ENCODE measurements at regions not wholly inside any gene's neighbourhood (a gene's known extent, or its start where the extent isn't known, plus 50 kb on each side); places are given as distances from the start of the nearest gene placed in this dataset.
"Not testable (repeated sequence)": the region's sequence is repeated elsewhere in the genome, so short reads cannot be mapped to it uniquely, and the experiment has no call there.

- no peak for DNase-seq (ENCODE audit: low read depth)
These were observed 50.2 kb upstream of the TP53I11 start for GRCh38 chr11:45000918-45001317.

DNA sequence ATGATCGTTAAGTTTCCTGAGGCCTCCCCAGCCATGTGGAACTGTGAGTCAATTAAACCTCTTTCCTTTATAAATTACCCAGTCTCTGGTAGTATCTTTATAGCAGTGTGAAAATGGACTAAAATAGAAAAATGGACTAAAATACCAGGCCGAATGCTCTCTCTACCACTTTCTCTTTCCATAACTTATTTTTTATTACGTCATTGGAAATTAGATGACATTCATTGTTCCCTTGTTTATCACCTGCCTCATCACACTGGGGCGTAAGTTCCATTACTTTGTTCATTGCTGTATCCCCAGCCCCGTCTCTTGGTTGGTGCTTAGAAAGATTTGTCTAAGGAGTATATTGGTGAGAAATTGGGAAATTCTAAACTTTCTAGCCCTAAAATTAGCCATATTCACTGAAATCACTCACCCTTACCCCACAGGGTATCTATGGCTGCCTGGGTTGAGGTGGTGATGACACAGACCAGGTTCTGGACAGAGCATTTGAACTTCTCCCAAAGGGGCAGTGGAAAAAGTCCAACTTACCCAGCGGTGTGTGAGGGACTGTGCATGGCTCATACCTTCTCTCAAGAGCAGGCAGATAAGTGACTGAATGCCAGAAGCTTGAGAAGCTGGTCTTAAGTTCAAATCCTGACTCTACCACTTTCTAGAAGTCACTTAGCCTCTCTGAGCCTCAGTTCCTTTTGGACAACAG lies 50.9 kb upstream of the TP53I11 start:
- no peak for DNase-seq (ENCODE audit: low read depth)

DNA sequence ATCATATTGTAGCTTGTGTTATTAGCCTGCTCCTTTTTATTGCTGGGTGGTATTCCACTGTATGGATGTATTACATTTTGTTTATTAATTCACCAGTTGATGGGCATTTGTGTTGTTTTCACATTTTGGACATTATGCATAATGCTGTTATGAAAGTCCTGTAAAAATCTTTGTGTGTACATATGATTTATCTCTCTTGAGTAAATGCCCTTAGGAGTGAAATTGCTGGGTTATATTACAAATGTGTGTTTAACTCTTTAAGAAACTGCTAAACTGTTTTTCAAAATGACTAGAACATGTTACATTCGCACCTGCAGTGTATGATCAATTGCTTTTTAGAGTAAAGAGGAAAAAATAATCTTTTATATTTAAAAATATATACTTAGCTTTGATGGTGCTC lies 54.4 kb upstream of the TP53I11 start:
- DNase-seq (ENCODE audit: low read depth): no peak

GRCh38 chr11:45007011-45007410 lies 56.3 kb upstream of the TP53I11 start:
- DNase-seq (ENCODE audit: low read depth): no peak

DNA sequence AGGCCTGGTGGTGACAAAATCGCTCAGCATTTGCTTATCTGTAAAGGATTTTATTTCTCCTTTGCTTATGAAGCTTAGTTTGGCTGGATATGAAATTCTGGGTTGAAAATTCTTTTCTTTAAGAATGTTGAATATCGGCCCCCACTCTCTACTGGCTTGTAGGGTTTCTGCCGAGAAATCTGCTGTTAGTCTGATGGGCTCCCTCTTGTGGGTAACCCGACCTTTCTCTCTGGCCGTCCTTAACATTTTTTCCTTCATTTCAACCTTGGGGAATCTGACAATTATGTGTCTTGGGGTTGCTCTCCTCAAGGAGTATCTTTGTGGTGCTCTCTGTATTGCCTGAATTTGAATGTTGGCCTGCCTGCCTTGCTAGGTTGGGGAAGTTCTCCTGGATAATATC lies 65.3 kb upstream of the TP53I11 start:
- not testable (repeated sequence) for DNase-seq (ENCODE audit: low read depth)

GRCh38 chr11:45016446-45016845 lies 65.8 kb upstream of the TP53I11 start:
- not testable (repeated sequence) for DNase-seq (ENCODE audit: low read depth)

GRCh38 chr11:45017329-45017728 lies 66.6 kb upstream of the TP53I11 start:
- no peak for DNase-seq (ENCODE audit: low read depth)

DNA sequence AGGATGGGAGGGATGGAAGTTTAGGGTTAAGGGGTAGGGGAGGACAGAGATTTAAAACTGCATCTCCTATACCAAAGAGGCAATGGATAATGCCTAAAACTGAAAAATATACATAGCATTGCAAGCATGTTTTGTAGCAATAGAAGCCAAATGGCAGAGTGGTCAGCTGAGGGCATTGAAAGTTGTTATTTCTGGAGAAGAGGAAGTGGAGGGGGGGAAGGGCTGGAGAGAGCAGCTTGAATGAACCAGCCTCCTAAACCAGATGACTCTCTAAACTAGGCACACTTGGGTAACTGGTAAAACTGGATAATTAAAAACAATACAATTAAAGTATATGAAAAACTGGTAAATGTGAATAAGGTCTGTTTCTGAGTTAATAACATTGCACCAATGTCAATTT lies 70.3 kb upstream of the TP53I11 start:
- DNase-seq (ENCODE audit: low read depth): no peak

DNA sequence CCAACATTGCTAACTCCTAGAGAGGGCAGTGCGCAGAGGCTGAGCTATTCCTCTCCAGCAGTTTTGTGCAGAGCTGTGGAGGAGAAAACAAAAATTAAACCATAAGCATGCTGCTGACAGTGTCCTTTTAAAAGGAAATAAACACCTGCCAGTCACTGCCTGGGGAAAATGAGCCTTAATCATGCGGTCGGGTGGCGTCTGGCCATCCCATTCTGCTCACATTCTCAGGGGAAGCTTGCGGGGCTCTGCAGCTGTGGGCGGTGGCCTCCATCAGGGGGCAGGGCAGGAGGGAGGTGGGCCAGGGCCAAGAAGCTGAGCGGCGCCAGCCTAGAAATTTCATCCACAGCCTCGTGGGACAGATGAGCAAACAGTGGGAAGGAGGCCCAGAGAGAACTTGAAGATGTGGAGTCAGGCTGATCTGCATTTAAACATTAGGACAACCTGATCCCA lies 71.0 kb upstream of the TP53I11 start:
- DNase-seq (ENCODE audit: low read depth): no peak

DNA sequence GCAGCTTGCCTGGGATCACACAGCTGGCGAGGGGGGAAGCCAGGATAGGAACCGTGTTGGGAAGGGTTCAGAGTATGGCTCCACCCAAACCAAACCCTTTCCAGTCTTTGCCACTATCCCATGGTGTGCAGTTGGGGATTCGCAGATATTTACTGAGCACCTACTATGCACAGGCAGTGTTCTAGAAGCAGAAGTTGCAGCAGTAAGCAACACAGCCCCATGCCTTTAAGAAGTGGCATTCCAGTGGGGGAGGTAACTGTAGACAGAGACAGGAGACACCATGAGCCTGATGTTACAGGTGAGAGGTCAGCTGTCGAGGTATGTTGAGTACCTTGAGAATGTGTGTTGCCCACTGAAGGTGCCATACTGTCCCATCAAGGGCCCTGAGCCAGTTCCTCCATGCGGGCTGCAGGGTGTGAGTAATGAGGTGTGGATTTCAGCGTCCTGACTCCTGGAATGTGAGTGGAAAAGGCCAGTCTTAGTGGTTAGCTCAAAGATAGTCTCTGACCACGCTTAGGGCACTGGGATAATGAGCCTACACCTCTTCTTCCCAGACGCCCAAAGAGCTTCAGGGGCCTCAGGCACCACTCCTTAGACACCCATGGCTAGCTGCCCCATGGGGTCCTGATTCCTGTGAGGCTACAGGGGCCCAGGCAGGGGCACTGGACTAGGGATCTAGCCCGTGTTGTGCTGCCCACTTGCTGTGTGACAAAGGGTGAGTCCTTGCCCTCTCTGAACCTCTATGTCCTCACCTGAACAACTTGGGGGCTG lies 71.8 kb upstream of the TP53I11 start:
- no peak for DNase-seq (ENCODE audit: low read depth)

- DNase-seq (ENCODE audit: low read depth): no peak
These were observed 72.3 kb upstream of the TP53I11 start for GRCh38 chr11:45023065-45023365.

- no peak for DNase-seq (ENCODE audit: low read depth)
These were observed 73.6 kb upstream of the TP53I11 start for GRCh38 chr11:45024316-45024715.

- DNase-seq (ENCODE audit: low read depth): no peak
These were observed 74.3 kb upstream of the TP53I11 start for GRCh38 chr11:45024846-45025588.

DNA sequence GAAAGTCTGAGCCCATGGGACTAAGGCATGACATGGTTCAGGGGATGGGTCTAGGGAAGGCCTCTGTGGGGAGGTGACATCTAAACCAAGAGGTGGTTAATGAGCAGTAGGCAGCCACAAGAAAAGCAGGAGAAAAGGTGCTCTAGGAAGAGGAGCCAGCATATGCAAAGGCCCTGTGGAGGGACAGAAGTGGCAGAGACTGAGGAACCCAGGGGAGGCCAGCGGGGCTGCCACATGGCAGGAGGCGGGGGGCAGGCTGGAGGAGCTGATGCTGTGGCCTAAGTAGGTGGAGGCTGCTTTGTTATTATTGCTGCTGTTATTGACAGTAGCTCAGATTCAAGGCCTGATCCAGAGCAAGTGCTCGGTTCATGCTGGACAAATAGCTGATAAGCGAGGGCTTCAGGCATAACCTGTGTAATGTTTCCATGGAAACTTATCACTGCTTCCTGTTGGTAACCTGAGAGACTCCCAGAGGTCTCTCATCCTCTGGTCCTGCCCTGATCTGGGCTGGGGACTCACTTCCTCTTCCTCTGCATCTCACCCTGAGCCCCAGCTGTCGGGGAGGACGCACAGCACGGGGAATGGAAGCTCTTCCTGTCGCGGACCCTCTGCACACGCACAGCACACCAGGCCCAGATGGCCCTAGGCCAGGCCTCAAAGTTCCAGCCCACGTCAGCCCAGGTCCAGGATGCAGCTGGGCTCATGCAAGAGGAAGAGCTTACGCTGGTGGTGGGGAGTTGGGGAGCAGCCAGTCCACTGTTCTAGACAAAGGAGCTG lies 75.2 kb upstream of the TP53I11 start:
- DNase-seq (ENCODE audit: low read depth): no peak

DNA sequence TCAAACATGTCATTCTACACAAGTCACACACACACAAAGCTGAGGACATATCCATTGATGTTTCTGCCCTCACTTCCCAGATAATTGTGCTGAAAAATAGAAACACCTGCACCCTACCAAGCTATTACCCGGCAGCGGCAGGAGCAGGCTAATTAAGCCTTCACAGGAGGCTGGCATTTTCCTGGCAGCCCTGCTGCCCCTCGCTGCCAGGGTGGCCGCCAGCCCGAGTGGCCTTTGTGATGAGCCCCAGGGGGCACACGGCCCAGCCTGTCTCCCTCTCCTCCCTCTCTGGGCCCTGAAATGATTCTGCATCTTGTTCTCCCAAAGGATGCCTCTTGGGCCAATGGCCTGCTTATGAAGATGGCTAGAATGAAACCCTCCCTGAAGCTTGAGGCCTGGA lies 76.2 kb upstream of the TP53I11 start:
- no peak for DNase-seq (ENCODE audit: low read depth)

GRCh38 chr11:45027312-45027711 lies 76.6 kb upstream of the TP53I11 start:
- no peak for DNase-seq (ENCODE audit: low read depth)

GRCh38 chr11:45028911-45029682 lies 78.4 kb upstream of the TP53I11 start:
- no peak for DNase-seq (ENCODE audit: low read depth)

DNA sequence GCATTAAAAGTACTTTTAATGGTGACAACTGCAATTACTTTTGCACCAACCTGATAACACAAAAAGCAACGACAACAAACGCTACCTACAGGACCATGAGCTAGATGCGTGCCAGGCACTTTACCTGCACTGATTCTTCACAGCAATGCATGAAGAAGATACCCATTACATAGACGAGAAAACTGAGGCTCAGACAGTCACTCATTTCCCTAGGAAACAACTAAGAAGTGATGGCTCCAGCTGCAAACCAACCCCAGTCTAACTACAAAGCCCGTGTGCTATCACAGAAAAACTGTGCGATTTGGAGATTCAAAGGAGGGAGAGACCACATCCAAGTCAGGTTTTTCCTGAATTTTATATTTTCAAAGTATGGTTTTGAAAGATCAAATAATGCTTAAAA lies 80.1 kb upstream of the TP53I11 start:
- no peak for DNase-seq (ENCODE audit: low read depth)

- DNase-seq (ENCODE audit: low read depth): no peak
These were observed 81.3 kb upstream of the TP53I11 start for GRCh38 chr11:45031912-45032519.

DNA sequence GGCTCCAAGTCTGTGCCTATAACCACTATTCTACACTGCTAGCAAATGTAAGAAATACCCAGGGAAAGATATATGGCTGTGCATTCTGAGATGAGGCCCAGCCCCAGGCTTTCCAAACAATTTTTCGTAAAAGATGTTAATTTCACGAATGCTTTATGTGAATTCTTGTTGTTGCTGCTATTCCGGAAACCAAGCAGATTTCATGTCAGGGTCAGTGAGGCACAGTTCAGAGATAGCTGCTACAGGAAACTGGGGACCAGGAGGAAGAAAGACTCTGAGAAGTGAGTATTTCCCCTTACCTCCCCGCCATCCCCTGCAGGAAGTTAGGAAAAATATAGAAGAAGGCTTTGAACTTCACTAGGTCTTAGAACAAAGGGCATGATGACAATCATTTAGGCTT lies 84.7 kb upstream of the TP53I11 start:
- DNase-seq (ENCODE audit: low read depth): no peak

DNA sequence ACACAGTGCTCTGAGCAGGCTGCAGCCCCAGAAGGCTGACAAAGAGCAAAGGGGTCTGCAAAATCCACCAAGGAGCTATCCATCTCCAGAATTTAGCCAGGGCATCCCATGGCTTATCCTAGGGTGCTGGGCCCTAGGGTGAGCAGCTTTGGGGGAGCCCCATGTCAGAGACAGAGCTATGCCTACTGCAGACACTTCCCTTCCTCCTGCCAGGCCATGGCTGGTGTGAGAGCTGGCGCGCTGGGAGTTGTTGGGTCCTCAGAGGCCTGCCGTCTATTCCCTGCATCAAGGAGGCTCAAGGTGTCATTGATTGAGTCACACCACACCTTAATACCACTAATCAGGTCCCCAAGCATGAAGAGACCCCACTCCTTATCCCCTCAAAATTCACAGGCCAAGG lies 85.3 kb upstream of the TP53I11 start:
- DNase-seq (ENCODE audit: low read depth): no peak

Data from stimulated activated CD8-positive, alpha-beta memory T cell treated with anti-CD3 and anti-CD28 coated beads, Interleukin-15, amount 100 ng/mL, for 1 hour (primary cell).